Liver (tissue), 8 donors: ENCODE measurements at regions not wholly inside any gene's neighbourhood (a gene's known extent, or its start where the extent isn't known, plus 50 kb on each side); places are given as distances from the start of the nearest gene placed in this dataset.

Experiments used
- DNase-seq: peaks from one replicate; pipeline ENCODE4 v3.0.0-alpha.2; 2017; ENCODE audit warnings: low spot score
- H3K27ac ChIP-seq, 2 donors: one replicate each; pipeline ENCODE4 v1.7.0; 2013; ENCODE audit warnings: inconsistent platforms in 2 of 2, low read length in 2 of 2, control low read depth in 1 of 2, low read depth in 1 of 2, mild to moderate bottlenecking in 1 of 2
- H3K27me3 ChIP-seq, 4 donors: one replicate each; pipeline versions ENCODE4 v1.6.1 to v1.7.0; 2013; ENCODE audit warnings: low read length in 3 of 4, inconsistent platforms in 1 of 4, mild to moderate bottlenecking in 1 of 4, moderate library complexity in 1 of 4; ENCODE audit not compliant: control insufficient read depth in 4 of 4, insufficient read depth in 4 of 4
- H3K36me3 ChIP-seq, 4 donors: one replicate each; pipeline versions ENCODE4 v1.6.1 to v1.7.0; 2013; ENCODE audit warnings: low read length in 3 of 4, mild to moderate bottlenecking in 3 of 4, low read depth in 1 of 4, moderate library complexity in 1 of 4; ENCODE audit not compliant: control insufficient read depth in 4 of 4, insufficient read depth in 3 of 4
- H3K4me1 ChIP-seq, 4 donors: one replicate each; pipeline versions ENCODE4 v1.6.1 to v1.7.0; 2013; ENCODE audit warnings: low read length in 3 of 4, mild to moderate bottlenecking in 3 of 4, moderate library complexity in 1 of 4; ENCODE audit not compliant: control insufficient read depth in 4 of 4, insufficient read depth in 4 of 4
- H3K4me3 ChIP-seq, 3 donors: one replicate each; pipeline versions ENCODE4 v1.6.1 to v1.7.0; 2013; ENCODE audit warnings: low read length in 3 of 3, control low read depth in 1 of 3, low read depth in 1 of 3, mild to moderate bottlenecking in 1 of 3
- H3K9ac ChIP-seq, 2 donors: one replicate each; pipeline ENCODE4 v1.7.0; 2013; ENCODE audit warnings: low read length in 2 of 2, mild to moderate bottlenecking in 2 of 2, moderate library complexity in 2 of 2, control low read depth in 1 of 2, low read depth in 1 of 2
- H3K9me3 ChIP-seq, 4 donors: one replicate each; pipeline versions ENCODE4 v1.6.1 to v1.7.0; 2013; ENCODE audit warnings: low read length in 3 of 4; ENCODE audit not compliant: control insufficient read depth in 4 of 4
- EGR1 ChIP-seq, 2 donors: IDR thresholded peaks; 2 replicates each; pipeline ENCODE4 v1.6.1; 2016 to 2018; ENCODE audit warnings: antibody characterized with exemption in 2 of 2, low read depth in 2 of 2
- FOXA1 ChIP-seq: IDR thresholded peaks from 2 replicates; pipeline ENCODE4 v1.6.1; 2016; ENCODE audit warnings: antibody characterized with exemption
- FOXA2 ChIP-seq: IDR thresholded peaks from 2 replicates; pipeline ENCODE4 v1.6.1; 2016; ENCODE audit warnings: antibody characterized with exemption
- GABPA ChIP-seq, 2 donors: IDR thresholded peaks in 1 of 2; conservative IDR thresholded peaks in 1 of 2; 2 replicates each; pipeline ENCODE4 v1.6.1; 2016; ENCODE audit warnings: antibody characterized with exemption in 2 of 2, mild to moderate bottlenecking in 1 of 2, moderate library complexity in 1 of 2
- JUND ChIP-seq, 2 donors: IDR thresholded peaks; 2 replicates each; pipeline ENCODE4 v1.6.1; 2016; ENCODE audit warnings: antibody characterized with exemption in 2 of 2
- NR2F2 ChIP-seq: IDR thresholded peaks from 2 replicates; pipeline ENCODE4 v1.6.1; 2016; ENCODE audit warnings: antibody characterized with exemption
- RAD21 ChIP-seq, 2 donors: IDR thresholded peaks; 2 replicates each; pipeline ENCODE4 v1.6.1; 2016; ENCODE audit warnings: antibody characterized with exemption in 2 of 2, mild to moderate bottlenecking in 2 of 2
- RXRA ChIP-seq, 2 donors: IDR thresholded peaks; 2 replicates each; pipeline ENCODE4 v1.6.1; 2017 to 2018; ENCODE audit warnings: antibody characterized with exemption in 2 of 2, mild to moderate bottlenecking in 1 of 2
- SP1 ChIP-seq: IDR thresholded peaks from 2 replicates; pipeline ENCODE4 v1.6.1; 2018; ENCODE audit warnings: antibody characterized with exemption, mild to moderate bottlenecking
- TAF1 ChIP-seq: conservative IDR thresholded peaks from 2 replicates; pipeline ENCODE4 v1.6.1; 2016; ENCODE audit warnings: antibody characterized with exemption, mild to moderate bottlenecking
- YY1 ChIP-seq: IDR thresholded peaks from 2 replicates; pipeline ENCODE4 v1.6.1; 2016; ENCODE audit warnings: antibody characterized with exemption, mild to moderate bottlenecking
- WGBS: extraction: QIAGEN DNeasy Blood & Tissue Kit; methylation state at CpG from one replicate; pipeline ENCODE4 v1.1.7; 2013; 5-methylcytosine and 5-hydroxymethylcytosine counted together
- TF ChIP-seq, protein P1 (sequence below): IDR thresholded peaks from 2 replicates; pipeline ENCODE4 v1.6.1; 2016; ENCODE audit warnings: antibody characterized with exemption
- TF ChIP-seq, protein P2 (sequence below): IDR thresholded peaks from 2 replicates; pipeline ENCODE4 v1.6.1; 2016; ENCODE audit warnings: antibody characterized with exemption
- TF ChIP-seq, protein P3 (sequence below): IDR thresholded peaks from 2 replicates; pipeline ENCODE4 v1.6.1; 2016; ENCODE audit warnings: antibody characterized with exemption
- TF ChIP-seq, protein P4 (sequence below): fragments of 150-350 bp; IDR thresholded peaks from 2 replicates; pipeline ENCODE4 v1.5.1; 2017; ENCODE audit warnings: improper control_type of control experiment, low read depth, low read length; ENCODE audit not compliant: missing input control
- donor health status: healthy.
- donor health status: healthy.
- donor health status: healthy.
- donor health status: healthy.
- donor health status: healthy.

DNA sequence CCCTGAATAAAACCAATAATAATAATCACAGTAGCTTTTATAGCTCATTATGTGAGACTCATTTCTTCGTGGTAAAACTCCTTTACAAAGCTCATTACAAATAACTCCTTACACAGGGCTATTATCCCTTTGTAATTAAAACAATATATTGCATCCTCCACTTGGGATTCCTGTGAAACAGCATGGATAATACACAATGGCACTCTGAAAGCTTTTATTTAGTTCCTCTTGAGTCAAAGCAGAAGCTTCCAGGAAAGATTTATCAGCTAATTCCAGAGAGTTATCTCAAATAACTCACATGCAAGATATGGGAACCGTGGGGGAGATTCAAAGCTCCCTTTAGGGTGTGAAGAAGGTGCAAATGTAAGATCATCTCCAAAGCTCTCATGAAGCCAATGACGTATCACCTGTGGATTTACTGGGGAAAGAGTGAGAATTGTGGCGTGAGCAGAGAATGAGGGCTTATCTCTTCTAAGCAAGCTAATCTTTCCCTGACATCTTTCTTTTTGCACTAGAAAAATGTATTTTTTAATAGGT lies 60.4 kb upstream of the GJA5 start:
- H3K27me3 ChIP-seq, result no peaks in the 10 kb centered on the region
- DNase-seq, result no peak
- H3K9me3 ChIP-seq, result no peaks in the 10 kb centered on the region
- TF ChIP-seq TAF1, result no peak
- no peak for TF ChIP-seq YY1
- TF ChIP-seq, protein P1, sequence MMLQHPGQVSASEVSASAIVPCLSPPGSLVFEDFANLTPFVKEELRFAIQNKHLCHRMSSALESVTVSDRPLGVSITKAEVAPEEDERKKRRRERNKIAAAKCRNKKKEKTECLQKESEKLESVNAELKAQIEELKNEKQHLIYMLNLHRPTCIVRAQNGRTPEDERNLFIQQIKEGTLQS, result no peak
- TF ChIP-seq GABPA (IDR thresholded peaks at IDR 0.05 in 1 of 2, conservative IDR thresholded peaks at IDR 0.05 in 1 of 2), result no peak
- TF ChIP-seq FOXA1, result no peak
- TF ChIP-seq SP1, result no peak
- TF ChIP-seq JUND (IDR thresholded peaks at IDR 0.05), result no peak
- no peak for TF ChIP-seq RXRA (IDR thresholded peaks at IDR 0.05)
- no peaks in the 10 kb centered on the region for H3K4me1 ChIP-seq
- H3K9ac ChIP-seq, result no peak overlapping the region
- no peaks in the 10 kb centered on the region for H3K36me3 ChIP-seq
- 70% methylated on average over 4 of the region's 4 CpGs for WGBS
- no peak overlapping the region for H3K27ac ChIP-seq
- no peak overlapping the region for H3K4me3 ChIP-seq

DNA sequence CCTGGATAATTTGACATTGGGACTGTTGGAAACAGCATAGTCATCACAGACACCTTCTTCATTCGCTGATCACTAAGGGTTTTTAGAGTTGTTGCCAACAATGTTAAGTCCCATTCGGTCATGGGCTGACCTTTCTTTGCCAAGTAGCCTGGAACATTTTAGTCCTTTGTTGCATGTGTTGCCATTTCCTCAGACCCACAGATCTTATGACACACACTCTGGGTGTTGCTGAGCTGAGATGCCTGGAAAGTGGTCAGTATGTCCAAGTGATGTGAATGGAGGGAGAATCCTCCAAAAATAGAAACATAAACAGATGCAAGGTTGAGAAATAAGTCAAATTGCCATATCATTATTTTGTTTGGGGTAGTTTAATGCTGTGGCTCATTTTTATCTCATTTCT lies 61.5 kb upstream of the GJA5 start:
- no peak for DNase-seq
- Histone ChIP-seq H3K9ac (no peak overlapping the region), H3K27me3 (no peaks in the 10 kb centered on the region), H3K9me3 (no peaks in the 10 kb centered on the region), H3K4me1 (no peaks in the 10 kb centered on the region), H3K36me3 (no peaks in the 10 kb centered on the region), H3K27ac (no peak overlapping the region), H3K4me3 (no peak overlapping the region)
- 70% methylated on average over 2 of the region's 2 CpGs for WGBS
- TF ChIP-seq YY1 (no peak), FOXA1 (no peak), FOXA2 (no peak), JUND (IDR thresholded peaks at IDR 0.05) (no peak)

DNA sequence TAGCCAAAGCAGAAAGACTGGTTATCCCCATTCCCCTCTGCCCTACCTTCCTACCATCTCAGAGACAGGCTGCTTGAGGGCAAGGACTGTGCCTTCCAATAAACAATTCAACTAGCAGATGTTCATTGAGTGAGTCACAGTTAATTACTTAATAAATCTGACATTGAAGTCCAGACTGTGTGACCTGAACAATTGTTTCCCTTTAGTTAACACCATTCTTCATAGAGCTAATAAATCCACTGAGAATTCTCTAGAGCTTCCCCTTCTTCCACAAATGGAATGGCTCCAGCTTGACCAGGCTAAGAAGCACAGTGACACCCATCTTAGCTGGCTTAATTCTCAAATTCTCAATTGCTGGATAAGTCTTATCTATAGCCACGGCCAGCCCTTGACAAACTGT lies 61.9 kb upstream of the GJA5 start:
- H3K36me3 ChIP-seq, result no peaks in the 10 kb centered on the region
- H3K4me3 ChIP-seq, result no peak overlapping the region
- no peaks in the 10 kb centered on the region for H3K9me3 ChIP-seq
- 69% methylated on average over 1 of the region's 1 CpG for WGBS
- no peak overlapping the region for H3K9ac ChIP-seq
- H3K27ac ChIP-seq, result no peak overlapping the region
- DNase-seq, result no peak
- no peaks in the 10 kb centered on the region for H3K27me3 ChIP-seq
- no peaks in the 10 kb centered on the region for H3K4me1 ChIP-seq
- no peak for TF ChIP-seq JUND (IDR thresholded peaks at IDR 0.05)
- no peak for TF ChIP-seq RXRA (IDR thresholded peaks at IDR 0.05)
- TF ChIP-seq TAF1, result no peak
- TF ChIP-seq YY1, result no peak

DNA sequence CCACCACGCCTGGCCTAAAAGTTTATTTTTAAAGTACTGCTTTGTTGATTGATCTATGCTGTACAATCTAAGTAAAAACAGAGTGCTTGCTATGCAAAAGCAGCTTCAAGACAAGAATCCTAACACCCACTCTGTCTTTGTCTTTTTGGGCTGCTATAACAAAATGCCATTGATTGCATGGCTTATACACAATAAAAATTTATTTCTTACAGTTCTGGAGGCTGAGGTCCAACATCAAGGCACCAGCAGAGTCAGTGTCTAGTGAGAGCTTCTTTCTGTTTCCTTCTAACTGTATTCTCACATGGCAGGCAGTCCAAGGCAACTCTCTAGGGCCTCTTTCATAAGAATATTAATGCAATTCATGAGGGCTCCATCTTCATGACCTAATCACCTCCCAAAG lies 63.6 kb upstream of the GJA5 start:
- Histone ChIP-seq H3K9ac (no peak overlapping the region), H3K4me3 (no peak overlapping the region), H3K36me3 (no peaks in the 10 kb centered on the region), H3K27me3 (no peaks in the 10 kb centered on the region), H3K9me3 (no peaks in the 10 kb centered on the region), H3K4me1 (no peaks in the 10 kb centered on the region), H3K27ac (no peak overlapping the region)
- TF ChIP-seq NR2F2 (no peak), FOXA2 (no peak), SP1 (no peak), EGR1 (IDR thresholded peaks at IDR 0.05; ENCODE audit: low read depth in 2 of 2) (no peak), RXRA (IDR thresholded peaks at IDR 0.05) (no peak), RAD21 (IDR thresholded peaks at IDR 0.05) (no peak), GABPA (IDR thresholded peaks at IDR 0.05 in 1 of 2, conservative IDR thresholded peaks at IDR 0.05 in 1 of 2) (no peak), JUND (IDR thresholded peaks at IDR 0.05) (no peak), FOXA1 (no peak), YY1 (no peak)
- TF ChIP-seq, protein P2, sequence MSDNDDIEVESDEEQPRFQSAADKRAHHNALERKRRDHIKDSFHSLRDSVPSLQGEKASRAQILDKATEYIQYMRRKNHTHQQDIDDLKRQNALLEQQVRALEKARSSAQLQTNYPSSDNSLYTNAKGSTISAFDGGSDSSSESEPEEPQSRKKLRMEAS, result no peak
- TF ChIP-seq, protein P3, sequence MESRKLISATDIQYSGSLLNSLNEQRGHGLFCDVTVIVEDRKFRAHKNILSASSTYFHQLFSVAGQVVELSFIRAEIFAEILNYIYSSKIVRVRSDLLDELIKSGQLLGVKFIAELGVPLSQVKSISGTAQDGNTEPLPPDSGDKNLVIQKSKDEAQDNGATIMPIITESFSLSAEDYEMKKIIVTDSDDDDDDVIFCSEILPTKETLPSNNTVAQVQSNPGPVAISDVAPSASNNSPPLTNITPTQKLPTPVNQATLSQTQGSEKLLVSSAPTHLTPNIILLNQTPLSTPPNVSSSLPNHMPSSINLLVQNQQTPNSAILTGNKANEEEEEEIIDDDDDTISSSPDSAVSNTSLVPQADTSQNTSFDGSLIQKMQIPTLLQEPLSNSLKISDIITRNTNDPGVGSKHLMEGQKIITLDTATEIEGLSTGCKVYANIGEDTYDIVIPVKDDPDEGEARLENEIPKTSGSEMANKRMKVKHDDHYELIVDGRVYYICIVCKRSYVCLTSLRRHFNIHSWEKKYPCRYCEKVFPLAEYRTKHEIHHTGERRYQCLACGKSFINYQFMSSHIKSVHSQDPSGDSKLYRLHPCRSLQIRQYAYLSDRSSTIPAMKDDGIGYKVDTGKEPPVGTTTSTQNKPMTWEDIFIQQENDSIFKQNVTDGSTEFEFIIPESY, result no peak
- TF ChIP-seq, protein P1, result no peak
- TF ChIP-seq, protein P4, sequence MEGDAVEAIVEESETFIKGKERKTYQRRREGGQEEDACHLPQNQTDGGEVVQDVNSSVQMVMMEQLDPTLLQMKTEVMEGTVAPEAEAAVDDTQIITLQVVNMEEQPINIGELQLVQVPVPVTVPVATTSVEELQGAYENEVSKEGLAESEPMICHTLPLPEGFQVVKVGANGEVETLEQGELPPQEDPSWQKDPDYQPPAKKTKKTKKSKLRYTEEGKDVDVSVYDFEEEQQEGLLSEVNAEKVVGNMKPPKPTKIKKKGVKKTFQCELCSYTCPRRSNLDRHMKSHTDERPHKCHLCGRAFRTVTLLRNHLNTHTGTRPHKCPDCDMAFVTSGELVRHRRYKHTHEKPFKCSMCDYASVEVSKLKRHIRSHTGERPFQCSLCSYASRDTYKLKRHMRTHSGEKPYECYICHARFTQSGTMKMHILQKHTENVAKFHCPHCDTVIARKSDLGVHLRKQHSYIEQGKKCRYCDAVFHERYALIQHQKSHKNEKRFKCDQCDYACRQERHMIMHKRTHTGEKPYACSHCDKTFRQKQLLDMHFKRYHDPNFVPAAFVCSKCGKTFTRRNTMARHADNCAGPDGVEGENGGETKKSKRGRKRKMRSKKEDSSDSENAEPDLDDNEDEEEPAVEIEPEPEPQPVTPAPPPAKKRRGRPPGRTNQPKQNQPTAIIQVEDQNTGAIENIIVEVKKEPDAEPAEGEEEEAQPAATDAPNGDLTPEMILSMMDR, result no peak
- 85% methylated on average over 1 of the region's 1 CpG for WGBS
- no peak for DNase-seq
